ENCODE measurements at regions not wholly inside any gene's neighbourhood (a gene's known extent, or its start where the extent isn't known, plus 50 kb on each side); places are given as distances from the start of the nearest gene placed in this dataset.

GRCh38 chr2:867296-867695 is 83.4 kb upstream of the SNTG2 start:
- Mint-ChIP-seq H3K27me3 (peaks cover 33% of the 10 kb centered on the region), H3K9me3 (ENCODE audit: low read depth) (no peaks in the 10 kb centered on the region), H3K4me3 (ENCODE audit: low read depth) (no peak overlapping the region), H3K27ac (no peak overlapping the region), H3K36me3 (ENCODE audit: insufficient read depth) (no peaks in the 10 kb centered on the region), H3K4me1 (ENCODE audit: low read depth) (peaks cover 16% of the 10 kb centered on the region)
- TF ChIP-seq, protein P1, sequence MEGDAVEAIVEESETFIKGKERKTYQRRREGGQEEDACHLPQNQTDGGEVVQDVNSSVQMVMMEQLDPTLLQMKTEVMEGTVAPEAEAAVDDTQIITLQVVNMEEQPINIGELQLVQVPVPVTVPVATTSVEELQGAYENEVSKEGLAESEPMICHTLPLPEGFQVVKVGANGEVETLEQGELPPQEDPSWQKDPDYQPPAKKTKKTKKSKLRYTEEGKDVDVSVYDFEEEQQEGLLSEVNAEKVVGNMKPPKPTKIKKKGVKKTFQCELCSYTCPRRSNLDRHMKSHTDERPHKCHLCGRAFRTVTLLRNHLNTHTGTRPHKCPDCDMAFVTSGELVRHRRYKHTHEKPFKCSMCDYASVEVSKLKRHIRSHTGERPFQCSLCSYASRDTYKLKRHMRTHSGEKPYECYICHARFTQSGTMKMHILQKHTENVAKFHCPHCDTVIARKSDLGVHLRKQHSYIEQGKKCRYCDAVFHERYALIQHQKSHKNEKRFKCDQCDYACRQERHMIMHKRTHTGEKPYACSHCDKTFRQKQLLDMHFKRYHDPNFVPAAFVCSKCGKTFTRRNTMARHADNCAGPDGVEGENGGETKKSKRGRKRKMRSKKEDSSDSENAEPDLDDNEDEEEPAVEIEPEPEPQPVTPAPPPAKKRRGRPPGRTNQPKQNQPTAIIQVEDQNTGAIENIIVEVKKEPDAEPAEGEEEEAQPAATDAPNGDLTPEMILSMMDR (IDR thresholded peaks at IDR 0.05; ENCODE audit: unreplicated experiment) = no peak
- no peak for DNase-seq (ENCODE audit: low spot score, unreplicated experiment)

GRCh38 chr2:866887-867286 is 83.8 kb upstream of the SNTG2 start:
- H3K4me1 Mint-ChIP-seq (ENCODE audit: low read depth) = peaks cover 16% of the 10 kb centered on the region
- H3K36me3 Mint-ChIP-seq (ENCODE audit: insufficient read depth) = no peaks in the 10 kb centered on the region
- H3K27me3 Mint-ChIP-seq = peaks cover 37% of the 10 kb centered on the region
- TF ChIP-seq, protein P1 (IDR thresholded peaks at IDR 0.05; ENCODE audit: unreplicated experiment) = no peak
- H3K27ac Mint-ChIP-seq = no peak overlapping the region
- no peak overlapping the region for H3K4me3 Mint-ChIP-seq (ENCODE audit: low read depth)
- no peaks in the 10 kb centered on the region for H3K9me3 Mint-ChIP-seq (ENCODE audit: low read depth)
- DNase-seq (ENCODE audit: low spot score, unreplicated experiment) = no peak

- H3K4me3 Mint-ChIP-seq (ENCODE audit: low read depth) = no peak overlapping the region
- TF ChIP-seq, protein P1 (IDR thresholded peaks at IDR 0.05; ENCODE audit: unreplicated experiment) = no peak
- no peak overlapping the region for H3K27ac Mint-ChIP-seq
- H3K27me3 Mint-ChIP-seq = peaks cover 43% of the 10 kb centered on the region
- H3K9me3 Mint-ChIP-seq (ENCODE audit: low read depth) = no peaks in the 10 kb centered on the region
- H3K4me1 Mint-ChIP-seq (ENCODE audit: low read depth) = peaks cover 16% of the 10 kb centered on the region
- no peaks in the 10 kb centered on the region for H3K36me3 Mint-ChIP-seq (ENCODE audit: insufficient read depth)
- no peak for DNase-seq (ENCODE audit: low spot score, unreplicated experiment)
These were observed 84.5 kb upstream of the SNTG2 start for GRCh38 chr2:866009-866680.

- Mint-ChIP-seq H3K9me3 (ENCODE audit: low read depth) (no peaks in the 10 kb centered on the region), H3K27me3 (peaks cover 37% of the 10 kb centered on the region), H3K4me1 (ENCODE audit: low read depth) (peaks cover 16% of the 10 kb centered on the region), H3K4me3 (ENCODE audit: low read depth) (no peak overlapping the region), H3K27ac (no peak overlapping the region), H3K36me3 (ENCODE audit: insufficient read depth) (no peaks in the 10 kb centered on the region)
- DNase-seq (ENCODE audit: low spot score, unreplicated experiment) = no peak
- TF ChIP-seq, protein P1 (IDR thresholded peaks at IDR 0.05; ENCODE audit: unreplicated experiment) = no peak
These were observed 86.0 kb upstream of the SNTG2 start for GRCh38 chr2:864501-865106.

GRCh38 chr2:863732-864450 is 86.8 kb upstream of the SNTG2 start:
- DNase-seq (ENCODE audit: low spot score, unreplicated experiment) = no peak
- TF ChIP-seq, protein P1 (IDR thresholded peaks at IDR 0.05; ENCODE audit: unreplicated experiment) = no peak
- Mint-ChIP-seq H3K9me3 (ENCODE audit: low read depth) (no peaks in the 10 kb centered on the region), H3K36me3 (ENCODE audit: insufficient read depth) (no peaks in the 10 kb centered on the region), H3K4me3 (ENCODE audit: low read depth) (no peak overlapping the region), H3K27me3 (peaks cover 41% of the 10 kb centered on the region), H3K4me1 (ENCODE audit: low read depth) (peaks cover 16% of the 10 kb centered on the region), H3K27ac (no peak overlapping the region)
